ENCODE measurements at regions not wholly inside any gene's neighbourhood (a gene's known extent, or its start where the extent isn't known, plus 50 kb on each side); places are given as distances from the start of the nearest gene placed in this dataset.
"Not testable (repeated sequence)": the region's sequence is repeated elsewhere in the genome, so short reads cannot be mapped to it uniquely, and the experiment has no call there.

GRCh38 chr3:130183689-130184088 is 102.1 kb downstream of the ALG1L2 start:
- TF ChIP-seq CTCF (IDR thresholded peaks at IDR 0.05); POLR2A (IDR thresholded peaks at IDR 0.05; ENCODE audit: low read depth); EP300 (IDR thresholded peaks at IDR 0.05); POLR2AphosphoS5 (IDR thresholded peaks at IDR 0.05): not testable (repeated sequence)

All from esophagus muscularis mucosa (tissue), 4 donors.